Nephron (organoid): ENCODE measurements at regions not wholly inside any gene's neighbourhood (a gene's known extent, or its start where the extent isn't known, plus 50 kb on each side); places are given as distances from the start of the nearest gene placed in this dataset.

Experiments used
- H3K27ac Mint-ChIP-seq, 3 experiments: 2 replicates each; pipeline ENCODE4 v1.8.0; 2020; ENCODE audit warnings: mixed read lengths in 3 of 3, mild to moderate bottlenecking in 2 of 3, moderate library complexity in 1 of 3
- H3K27me3 Mint-ChIP-seq: 2 replicates; pipeline ENCODE4 v1.8.0; 2021; ENCODE audit warnings: low read depth, mild to moderate bottlenecking, moderate library complexity, mixed read lengths
- H3K36me3 Mint-ChIP-seq: 2 replicates; pipeline ENCODE4 v1.8.0; 2020; ENCODE audit warnings: low read depth, mixed read lengths
- H3K4me1 Mint-ChIP-seq: 2 replicates; pipeline ENCODE4 v1.8.0; 2020; ENCODE audit warnings: mixed read lengths
- H3K4me3 Mint-ChIP-seq, 3 experiments: 2 replicates each; pipeline ENCODE4 v1.8.0; 2020; ENCODE audit warnings: mild to moderate bottlenecking in 3 of 3, mixed read lengths in 3 of 3, moderate library complexity in 2 of 3
- H3K9me3 Mint-ChIP-seq: 2 replicates; pipeline ENCODE4 v1.8.0; 2020; ENCODE audit warnings: mixed read lengths
- CTCF ChIP-seq, 3 experiments: fragments of 200-600 bp; sonication (generic); IDR thresholded peaks; one replicate each; pipeline ENCODE4 v1.5.0; 2021; ENCODE audit warnings: antibody characterized with exemption in 3 of 3; ENCODE audit not compliant: unreplicated experiment in 3 of 3

GRCh38 chr21:34289856-34290255, 74.0 kb upstream of the KCNE2 start:
- Mint-ChIP-seq H3K4me1 (no peaks in the 10 kb centered on the region), H3K36me3 (peaks cover 20% of the 10 kb centered on the region), H3K27ac (no peak overlapping the region), H3K27me3 (no peaks in the 10 kb centered on the region), H3K4me3 (no peak overlapping the region), H3K9me3 (peaks cover 33% of the 10 kb centered on the region)
- no peak for TF ChIP-seq CTCF (IDR thresholded peaks at IDR 0.05; ENCODE audit: unreplicated experiment in 3 of 3)

GRCh38 chr21:34296878-34297277, 66.9 kb upstream of the KCNE2 start:
- H3K9me3 Mint-ChIP-seq, result peaks cover 10% of the 10 kb centered on the region
- TF ChIP-seq CTCF (IDR thresholded peaks at IDR 0.05; ENCODE audit: unreplicated experiment in 3 of 3), result no peak
- H3K36me3 Mint-ChIP-seq, result peaks cover 5% of the 10 kb centered on the region
- H3K4me3 Mint-ChIP-seq, result no peak overlapping the region
- H3K27me3 Mint-ChIP-seq, result no peaks in the 10 kb centered on the region
- H3K27ac Mint-ChIP-seq, result no peak overlapping the region
- no peaks in the 10 kb centered on the region for H3K4me1 Mint-ChIP-seq

GRCh38 chr21:34298534-34299167, 65.2 kb upstream of the KCNE2 start:
- H3K9me3 Mint-ChIP-seq, result peaks cover 6% of the 10 kb centered on the region
- H3K4me1 Mint-ChIP-seq, result no peaks in the 10 kb centered on the region
- no peak overlapping the region for H3K27ac Mint-ChIP-seq
- H3K4me3 Mint-ChIP-seq, result no peak overlapping the region
- peaks cover 5% of the 10 kb centered on the region for H3K36me3 Mint-ChIP-seq
- no peak for TF ChIP-seq CTCF (IDR thresholded peaks at IDR 0.05; ENCODE audit: unreplicated experiment in 3 of 3)
- H3K27me3 Mint-ChIP-seq, result no peaks in the 10 kb centered on the region

- Mint-ChIP-seq H3K4me3 (no peak overlapping the region), H3K27me3 (no peaks in the 10 kb centered on the region), H3K36me3 (peaks cover 5% of the 10 kb centered on the region), H3K27ac (no peak overlapping the region), H3K9me3 (peaks cover 6% of the 10 kb centered on the region), H3K4me1 (no peaks in the 10 kb centered on the region)
- no peak for TF ChIP-seq CTCF (IDR thresholded peaks at IDR 0.05; ENCODE audit: unreplicated experiment in 3 of 3)
These were observed 64.7 kb upstream of the KCNE2 start for GRCh38 chr21:34299168-34299539.

GRCh38 chr21:34302521-34302920, 61.3 kb upstream of the KCNE2 start:
- no peak for TF ChIP-seq CTCF (IDR thresholded peaks at IDR 0.05; ENCODE audit: unreplicated experiment in 3 of 3)
- Mint-ChIP-seq H3K4me3 (no peak overlapping the region), H3K27me3 (no peaks in the 10 kb centered on the region), H3K27ac (no peak overlapping the region), H3K9me3 (peaks cover 6% of the 10 kb centered on the region), H3K36me3 (peaks cover 5% of the 10 kb centered on the region), H3K4me1 (no peaks in the 10 kb centered on the region)
